K562 (cell line): ENCODE measurements at regions not wholly inside any gene's neighbourhood (a gene's known extent, or its start where the extent isn't known, plus 50 kb on each side); places are given as distances from the start of the nearest gene placed in this dataset.

ENCODE experiments used
- ATAC-seq: fragments of 200-7000 bp; cut with Tn5 transposase; 3 replicates; pipeline ENCODE4 v1.9.1; 2020; ENCODE audit warnings: moderate library complexity
- BruUV-seq: library from RNA; stranded (reverse); fragments of 400-500 nt; replicated peaks from 2 replicates; lab custom pipeline; 2021; lab: Mats Ljungman, UMichigan
- CTCF ChIA-PET: fragments of 300-600 bp; formaldehyde crosslinking; extraction: SDS; loops from one replicate; lab custom pipeline; 2021; ENCODE audit warnings: low intra/inter-chr PET ratio; lab: Yijun Ruan, JAX
- POLR2A ChIA-PET: fragments of 300-600, 350-650 bp; sonication (Branson Sonifier 250); formaldehyde crosslinking; extraction: SDS; loops from one replicate; lab custom pipeline; 2021; ENCODE audit warnings: antibody characterized with exemption, inconsistent platforms; lab: Yijun Ruan, JAX
- DNase-seq, 4 experiments: peaks; one replicate each; pipeline versions ENCODE4 v3.0.0 to v3.0.0-alpha.2; 2011 to 2018; ENCODE audit warnings: low spot score in 3 of 4, mixed read lengths in 3 of 4; ENCODE audit errors: extremely low read depth in 1 of 4
- FAIRE-seq: peaks from 2 replicates; lab custom pipeline; 2011; peaks lifted over from hg19 to GRCh38; lab: Jason Lieb, UNC
- H2AFZ ChIP-seq: 2 replicates; pipeline ENCODE4 v1.6.0; 2011; ENCODE audit warnings: low read depth, low read length, control low read depth, inconsistent platforms
- H3K27ac ChIP-seq: fragments of 200-600 bp; 3 replicates; pipeline ENCODE4 v1.8.0; 2011; ENCODE audit warnings: low read depth, mild to moderate bottlenecking, control low read depth, inconsistent platforms, low read length, moderate library complexity, mixed read lengths; ENCODE audit errors: extremely low read depth
- H3K27me3 ChIP-seq, 2 experiments: fragments of 300-600 bp in 1 of 2; 2 replicates in 1 of 2; 3 replicates in 1 of 2; pipeline versions ENCODE4 v1.6.0 to v1.8.0; 2011; ENCODE audit warnings: inconsistent platforms in 2 of 2, low read length in 2 of 2, mild to moderate bottlenecking in 1 of 2, mixed read lengths in 1 of 2, moderate library complexity in 1 of 2; ENCODE audit not compliant: control insufficient read depth in 2 of 2, insufficient read depth in 2 of 2
- H3K36me3 ChIP-seq: fragments of 300-600 bp; 3 replicates; pipeline ENCODE4 v1.8.0; 2011; ENCODE audit warnings: mild to moderate bottlenecking, low read length, inconsistent platforms; ENCODE audit not compliant: control insufficient read depth, insufficient read depth
- H3K4me1 ChIP-seq, 2 experiments: fragments of 200-600 bp in 1 of 2; replicated peaks in 1 of 2; 2 replicates in 1 of 2; 3 replicates in 1 of 2; pipeline versions ENCODE4 v1.5.1 to v1.8.0; 2011; ENCODE audit warnings: inconsistent platforms in 2 of 2, low read length in 2 of 2, mild to moderate bottlenecking in 1 of 2, mixed read lengths in 1 of 2, moderate library complexity in 1 of 2; ENCODE audit not compliant: control insufficient read depth in 2 of 2, insufficient read depth in 2 of 2
- H3K4me2 ChIP-seq: 2 replicates; pipeline ENCODE4 v1.6.1; 2011; ENCODE audit warnings: low read length, control low read depth, inconsistent platforms, mixed read lengths; ENCODE audit not compliant: insufficient read depth
- H3K4me3 ChIP-seq: fragments of 200-600 bp; sonication (generic), shearing (Covaris generic); 2 replicates; pipeline ENCODE4 v1.5.1; 2016; ENCODE audit warnings: control low read depth, inconsistent platforms
- H3K79me2 ChIP-seq: fragments of 200-600 bp; 3 replicates; pipeline ENCODE4 v1.8.0; 2011; ENCODE audit warnings: low read length, inconsistent platforms; ENCODE audit not compliant: control insufficient read depth, insufficient read depth
- H3K9ac ChIP-seq, 2 experiments: 2 replicates each; pipeline versions ENCODE4 v1.6.0 to v1.6.1; 2011; ENCODE audit warnings: low read depth in 2 of 2, low read length in 2 of 2, control low read depth in 1 of 2, inconsistent platforms in 1 of 2, mild to moderate bottlenecking in 1 of 2, mixed read lengths in 1 of 2; ENCODE audit not compliant: insufficient read depth in 1 of 2
- H3K9me1 ChIP-seq: one replicate; pipeline ENCODE4 v1.6.0; 2011; ENCODE audit warnings: inconsistent platforms, mild to moderate bottlenecking, low read length, moderate library complexity; ENCODE audit not compliant: control insufficient read depth, insufficient read depth
- H3K9me3 ChIP-seq: replicated peaks from 2 replicates; pipeline ENCODE4 v1.5.1; 2011; ENCODE audit warnings: low read depth, low read length, inconsistent platforms; ENCODE audit not compliant: control insufficient read depth, insufficient read depth
- H4K20me1 ChIP-seq: replicated peaks from 2 replicates; pipeline ENCODE4 v1.6.1; 2011; ENCODE audit warnings: low read length, inconsistent platforms, mixed read lengths; ENCODE audit not compliant: control insufficient read depth, insufficient read depth
- BRCA1 ChIP-seq, 2 experiments: fragments of 450-650 bp in 1 of 2; sonication (generic) in 1 of 2; formaldehyde crosslinking in 1 of 2; IDR thresholded peaks; 2 replicates each; pipeline versions ENCODE4 v1.5.0 to v1.6.1; 2017 to 2020; ENCODE audit warnings: mild to moderate bottlenecking in 1 of 2, missing genetic modification reagents in 1 of 2
- FOXA1 ChIP-seq: fragments of 450-650 bp; IDR thresholded peaks from 2 replicates; pipeline ENCODE4 v1.6.1; 2016; ENCODE audit warnings: mild to moderate bottlenecking, borderline replicate concordance
- HOXB6 ChIP-seq: fragments of 250-450 bp; sonication (Bioruptor Pico); IDR thresholded peaks from 2 replicates; pipeline ENCODE4 v1.5.1; 2022; ENCODE audit warnings: mild to moderate bottlenecking, borderline replicate concordance
- NCOA1 ChIP-seq: fragments of 450-650 bp; IDR thresholded peaks from 2 replicates; pipeline ENCODE4 v1.6.1; 2016; ENCODE audit warnings: low read depth
- NR2C2 ChIP-seq, 2 experiments: fragments of 200-800 bp in 1 of 2; sonication (Bioruptor generic) in 1 of 2; sonication (generic) in 1 of 2; formaldehyde crosslinking in 1 of 2; IDR thresholded peaks; 2 replicates each; pipeline versions ENCODE4 v1.6.1 to v1.8.0; 2016 to 2022; ENCODE audit warnings: mild to moderate bottlenecking in 1 of 2, missing compliant biosample characterization in 1 of 2, missing genetic modification characterization in 1 of 2, missing genetic modification reagents in 1 of 2
- NR3C1 ChIP-seq: sonication (generic); formaldehyde crosslinking; IDR thresholded peaks from 2 replicates; pipeline ENCODE4 v1.8.1; 2022; ENCODE audit warnings: missing genetic modification reagents
- SMAD1 ChIP-seq: fragments of 150-350 bp; IDR thresholded peaks from 2 replicates; pipeline ENCODE4 v1.6.1; 2014; ENCODE audit warnings: low read length, low read depth; ENCODE audit not compliant: partially characterized antibody
- U2AF2 ChIP-seq: fragments of 200-400 bp; formaldehyde crosslinking; optimal IDR thresholded peaks from 2 replicates; pipeline ENCODE3; 2017; ENCODE audit warnings: low read depth, mild to moderate bottlenecking, low read length
- XRCC3 ChIP-seq: fragments of 450-650 bp; IDR thresholded peaks from 2 replicates; pipeline ENCODE4 v1.6.1; 2017; ENCODE audit warnings: mild to moderate bottlenecking, moderate library complexity
- ZBTB1 ChIP-seq: sonication (generic); formaldehyde crosslinking; IDR thresholded peaks from 2 replicates; pipeline ENCODE4 v1.8.1; 2023; ENCODE audit warnings: missing genetic modification reagents, low read depth, mild to moderate bottlenecking, borderline replicate concordance
- ZNF24 ChIP-seq: fragments of 450-650 bp; IDR thresholded peaks from 2 replicates; pipeline ENCODE4 v1.6.1; 2016
- ZNF311 ChIP-seq: fragments of 250-450 bp; sonication (Bioruptor Pico); IDR thresholded peaks from 2 replicates; pipeline ENCODE4 v1.4.0; 2020; ENCODE audit warnings: mild to moderate bottlenecking, moderate library complexity
- ZNF699 ChIP-seq: fragments of 250-450 bp; sonication (Bioruptor Pico); IDR thresholded peaks from 2 replicates; pipeline ENCODE4 v1.8.0; 2021; ENCODE audit warnings: mild to moderate bottlenecking, moderate library complexity; ENCODE audit not compliant: insufficient replicate concordance
- ZNF764 ChIP-seq: fragments of 250-450 bp; sonication (Bioruptor Pico); IDR thresholded peaks from 2 replicates; pipeline ENCODE4 v1.4.0; 2020; ENCODE audit warnings: low read depth, mild to moderate bottlenecking, moderate library complexity
- ZNF766 ChIP-seq: fragments of 200-800 bp; sonication (Bioruptor generic); conservative IDR thresholded peaks from 2 replicates; pipeline ENCODE4 v1.6.1; 2016; ENCODE audit warnings: missing genetic modification characterization, missing compliant biosample characterization
- WGBS: fragments of 100-300 bp; shearing (Covaris generic); methylation state at CpG from one replicate; pipeline ENCODE4 v1.1.6; 2016; ENCODE audit warnings: low coverage, mixed read lengths; ENCODE audit not compliant: insufficient coverage; ENCODE audit errors: missing lambda C conversion rate; 5-methylcytosine and 5-hydroxymethylcytosine counted together
- in situ Hi-C: fragments of 300-500 bp; cut with MboI; formaldehyde crosslinking; loops from 4 replicates; pipeline ENCODE4 v1.15.0; 2018; ENCODE audit warnings: inconsistent platforms, mixed read lengths
- intact Hi-C: fragments of 100-400 bp; cut with micrococcal nuclease; formaldehyde crosslinking; loops from 2 replicates; pipeline ENCODE4 v1.14.2; 2022

- H3K4me1 ChIP-seq = no peaks in the 10 kb centered on the region
- H3K9ac ChIP-seq = no peak overlapping the region
- no peak overlapping the region for H3K4me2 ChIP-seq
- no peaks in the 10 kb centered on the region for H3K79me2 ChIP-seq
- no TSS peak for BruUV-seq
- DNase-seq (no peak), ATAC-seq (no peak), FAIRE-seq (no peak)
- ChIA-PET POLR2A (no interaction called here), CTCF (no interaction called here)
- TF ChIP-seq XRCC3 (no peak), NCOA1 (no peak), ZNF24 (no peak), U2AF2 (no peak), ZNF311 (no peak), ZNF764 (no peak), BRCA1 (IDR thresholded peaks at IDR 0.05) (no peak), BRCA1 (CRISPR knock-in tag; IDR thresholded peaks at IDR 0.05) (no peak), HOXB6 (CRISPR knock-in tag) (no peak), SMAD1 (no peak), FOXA1 (no peak), ZBTB1 (CRISPR knock-in tag) (no peak), ZNF699 (CRISPR knock-in tag) (no peak), NR3C1 (no peak), NR2C2 (CRISPR knock-in tag; IDR thresholded peaks at IDR 0.05) (no peak), NR2C2 (tag; IDR thresholded peaks at IDR 0.05) (no peak), ZNF766 (CRISPR knock-in tag) (no peak)
- no peaks in the 10 kb centered on the region for H3K9me3 ChIP-seq
- intact Hi-C loops = no loop called here
- no peaks in the 10 kb centered on the region for H3K27me3 ChIP-seq
- no peak overlapping the region for H3K27ac ChIP-seq
- in situ Hi-C loops = no loop called here
- H3K9me1 ChIP-seq = no peaks in the 10 kb centered on the region
- H3K36me3 ChIP-seq = no peaks in the 10 kb centered on the region
- no peaks in the 10 kb centered on the region for H4K20me1 ChIP-seq
- H3K4me3 ChIP-seq = no peak overlapping the region
- WGBS = 0% methylated on average over 1 of the region's 1 CpG
- no peak overlapping the region for H2AFZ ChIP-seq
Measured at GRCh38 chr13:53466576-53466975, 438.0 kb downstream of the OLFM4 start.
